ENCODE measurements at regions not wholly inside any gene's neighbourhood (a gene's known extent, or its start where the extent isn't known, plus 50 kb on each side); places are given as distances from the start of the nearest gene placed in this dataset.

- Histone ChIP-seq H3K79me1 (ENCODE audit: low read depth, low read length) (no peaks in the 10 kb centered on the region), H2BK15ac (ENCODE audit: low read length) (no peak overlapping the region), H3K79me2 (ENCODE audit: control insufficient read depth in 1 of 2, insufficient read depth in 2 of 2, low read length in 2 of 2) (no peaks in the 10 kb centered on the region), H4K91ac (replicated peaks; ENCODE audit: insufficient read length, low read length) (no peak overlapping the region), H4K8ac (ENCODE audit: extremely low read depth, insufficient read depth, low read length) (no peak overlapping the region), H3K23me2 (ENCODE audit: low read depth, low read length) (no peaks in the 10 kb centered on the region), H3K9me3 (ENCODE audit: insufficient read depth in 2 of 2, low read depth in 1 of 2, low read length in 1 of 2) (peaks cover 8 to 11% of the 10 kb centered on the region in 2 experiments), H2BK12ac (ENCODE audit: low read depth, low read length) (no peak overlapping the region), H3K23ac (ENCODE audit: insufficient read length) (no peak overlapping the region), H4K20me1 (replicated peaks in 1 of 2; ENCODE audit: control insufficient read depth in 1 of 2, insufficient read depth in 2 of 2, low read length in 2 of 2) (no peaks in the 10 kb centered on the region), H3K9ac (replicated peaks in 1 of 4; ENCODE audit: extremely low read depth in 1 of 4, low read depth in 3 of 4, low read length in 3 of 4) (no peak overlapping the region), H3K27ac (ENCODE audit: low read depth, low read length) (no peak overlapping the region), H2BK120ac (replicated peaks; ENCODE audit: low read depth, low read length) (no peak overlapping the region), H3K4me3 (ENCODE audit: extremely low read depth in 1 of 4, insufficient read depth in 2 of 4, low read depth in 3 of 4, low read length in 4 of 4) (no peak overlapping the region), H3K18ac (ENCODE audit: extremely low read depth, low read length) (no peak overlapping the region), H3K4me2 (ENCODE audit: insufficient read depth in 1 of 2, low read depth in 2 of 2, low read length in 2 of 2) (no peak overlapping the region), H2AK5ac (ENCODE audit: low read depth, low read length) (no peak overlapping the region), H3K14ac (ENCODE audit: insufficient read length) (no peak overlapping the region), H3K27me3 (replicated peaks in 1 of 4; ENCODE audit: control insufficient read depth in 3 of 4, extremely low read depth in 1 of 4, insufficient read depth in 3 of 4, low read length in 3 of 4) (no peaks in the 10 kb centered on the region), H3K56ac (replicated peaks; ENCODE audit: insufficient read length, low read depth, low read length) (no peak overlapping the region), H2BK5ac (ENCODE audit: low read depth, low read length) (no peak overlapping the region), H3K4ac (replicated peaks; ENCODE audit: insufficient read length, low read depth, low read length) (no peak overlapping the region), H3K4me1 (replicated peaks in 1 of 4; ENCODE audit: control insufficient read depth in 3 of 4, insufficient read depth in 4 of 4, low read length in 3 of 4) (no peaks in the 10 kb centered on the region; a peak in 2 of 7 replicates), H2AFZ (ENCODE audit: low read length) (no peak overlapping the region), H3K36me3 (ENCODE audit: control insufficient read depth in 2 of 4, insufficient read depth in 4 of 4, low read length in 3 of 4) (no peaks in the 10 kb centered on the region), H4K5ac (ENCODE audit: insufficient read length, low read depth, low read length) (no peak overlapping the region), H2BK20ac (ENCODE audit: low read length) (no peak overlapping the region)
- DNase-seq (ENCODE audit: low read depth in 1 of 2, low spot score in 2 of 2): no peak
- 93% methylated on average over 11 of the region's 11 CpGs; no CpG with 5 or more reads in 1 of the 2 experiments for WGBS, 2 experiments (ENCODE audit: extremely low coverage in 1 of 2, insufficient coverage in 1 of 2, insufficient read length in 1 of 2, insufficient replicate concordance in 2 of 2, low coverage in 1 of 2, low lambda C conversion rate in 2 of 2, missing lambda C conversion rate in 1 of 2)
- no peak for FAIRE-seq
- POLR2A ChIA-PET (ENCODE audit: partially characterized antibody): no interaction called here
- CTCF ChIA-PET (ENCODE audit: partially characterized antibody): interaction anchor here (1.0 to 2.3 kb wide), 2 partner anchors 29 to 82 kb away, joined by 4 to 5 read pairs; no protein-coding TSS in a partner anchor
- no peak for TF ChIP-seq KDM5A (IDR thresholded peaks at IDR 0.05; ENCODE audit: low read length)
Observed at GRCh38 chr20:51980277-51980676, 178.0 kb upstream of the SALL4 start.

All from H1 (cell line).